ENCODE measurements at regions not wholly inside any gene's neighbourhood (a gene's known extent, or its start where the extent isn't known, plus 50 kb on each side); places are given as distances from the start of the nearest gene placed in this dataset.

- no peaks in the 10 kb centered on the region for H3K27me3 ChIP-seq
- DNase-seq = no peak
- no peaks in the 10 kb centered on the region for H3K9me3 ChIP-seq
- TF ChIP-seq, protein P1, sequence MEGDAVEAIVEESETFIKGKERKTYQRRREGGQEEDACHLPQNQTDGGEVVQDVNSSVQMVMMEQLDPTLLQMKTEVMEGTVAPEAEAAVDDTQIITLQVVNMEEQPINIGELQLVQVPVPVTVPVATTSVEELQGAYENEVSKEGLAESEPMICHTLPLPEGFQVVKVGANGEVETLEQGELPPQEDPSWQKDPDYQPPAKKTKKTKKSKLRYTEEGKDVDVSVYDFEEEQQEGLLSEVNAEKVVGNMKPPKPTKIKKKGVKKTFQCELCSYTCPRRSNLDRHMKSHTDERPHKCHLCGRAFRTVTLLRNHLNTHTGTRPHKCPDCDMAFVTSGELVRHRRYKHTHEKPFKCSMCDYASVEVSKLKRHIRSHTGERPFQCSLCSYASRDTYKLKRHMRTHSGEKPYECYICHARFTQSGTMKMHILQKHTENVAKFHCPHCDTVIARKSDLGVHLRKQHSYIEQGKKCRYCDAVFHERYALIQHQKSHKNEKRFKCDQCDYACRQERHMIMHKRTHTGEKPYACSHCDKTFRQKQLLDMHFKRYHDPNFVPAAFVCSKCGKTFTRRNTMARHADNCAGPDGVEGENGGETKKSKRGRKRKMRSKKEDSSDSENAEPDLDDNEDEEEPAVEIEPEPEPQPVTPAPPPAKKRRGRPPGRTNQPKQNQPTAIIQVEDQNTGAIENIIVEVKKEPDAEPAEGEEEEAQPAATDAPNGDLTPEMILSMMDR (IDR thresholded peaks at IDR 0.05) = no peak
- TF ChIP-seq POLR2A (IDR thresholded peaks at IDR 0.05) = no peak
- no peak overlapping the region for H3K27ac ChIP-seq
- H3K4me3 ChIP-seq = no peak overlapping the region
- intact Hi-C loops (cut with DNase I; ENCODE audit: low total_unique reads) = no loop called here
- no peaks in the 10 kb centered on the region for H3K36me3 ChIP-seq
- no peaks in the 10 kb centered on the region for H3K4me1 ChIP-seq
These were observed 591.4 kb downstream of the TMEM114 start for GRCh38 chr16:7998789-7999453.

DNA sequence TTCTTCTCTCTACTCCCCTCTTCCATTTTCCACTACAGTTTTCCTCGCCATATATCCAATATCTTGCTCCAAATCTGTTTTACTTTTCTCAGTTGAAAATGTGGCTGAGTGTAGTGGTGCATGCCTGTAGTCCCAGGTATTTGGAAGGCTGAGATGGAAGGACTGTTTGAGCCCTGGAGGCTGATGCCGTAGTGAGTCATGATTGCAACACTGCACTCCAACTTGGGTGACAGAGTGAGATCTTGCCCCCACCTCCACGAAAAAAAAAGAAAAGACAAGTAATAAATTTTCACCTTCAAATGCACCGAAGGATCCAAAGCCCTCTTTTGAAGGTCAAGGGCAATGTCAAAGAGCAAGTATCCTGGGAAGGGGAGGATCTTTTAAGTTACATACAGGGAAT lies 592.3 kb downstream of the TMEM114 start:
- intact Hi-C loops (cut with DNase I; ENCODE audit: low total_unique reads) = no loop called here
- H3K36me3 ChIP-seq = no peaks in the 10 kb centered on the region
- H3K27me3 ChIP-seq = no peaks in the 10 kb centered on the region
- H3K27ac ChIP-seq = no peak overlapping the region
- H3K9me3 ChIP-seq = no peaks in the 10 kb centered on the region
- H3K4me3 ChIP-seq = no peak overlapping the region
- TF ChIP-seq, protein P1 (IDR thresholded peaks at IDR 0.05) = no peak
- no peak for TF ChIP-seq POLR2A (IDR thresholded peaks at IDR 0.05)
- no peaks in the 10 kb centered on the region for H3K4me1 ChIP-seq
- no peak for DNase-seq

- Histone ChIP-seq H3K27ac (no peak overlapping the region), H3K4me1 (no peaks in the 10 kb centered on the region), H3K36me3 (no peaks in the 10 kb centered on the region), H3K9me3 (no peaks in the 10 kb centered on the region), H3K4me3 (no peak overlapping the region), H3K27me3 (no peaks in the 10 kb centered on the region)
- no peak for TF ChIP-seq POLR2A (IDR thresholded peaks at IDR 0.05)
- TF ChIP-seq, protein P1 (IDR thresholded peaks at IDR 0.05) = no peak
- no peak for DNase-seq
- intact Hi-C loops (cut with DNase I; ENCODE audit: low total_unique reads) = no loop called here
These were observed 597.7 kb downstream of the TMEM114 start for GRCh38 chr16:7992616-7993015.

GRCh38 chr16:7990626-7991260 lies 599.6 kb downstream of the TMEM114 start:
- no peaks in the 10 kb centered on the region for H3K27me3 ChIP-seq
- H3K9me3 ChIP-seq = no peaks in the 10 kb centered on the region
- TF ChIP-seq, protein P1 (IDR thresholded peaks at IDR 0.05) = no peak
- no peak for TF ChIP-seq POLR2A (IDR thresholded peaks at IDR 0.05)
- H3K4me1 ChIP-seq = no peaks in the 10 kb centered on the region
- intact Hi-C loops (cut with DNase I; ENCODE audit: low total_unique reads) = no loop called here
- no peaks in the 10 kb centered on the region for H3K36me3 ChIP-seq
- no peak overlapping the region for H3K4me3 ChIP-seq
- no peak for DNase-seq
- H3K27ac ChIP-seq = no peak overlapping the region

- no peak overlapping the region for H3K27ac ChIP-seq
- no peaks in the 10 kb centered on the region for H3K4me1 ChIP-seq
- no peak for DNase-seq
- no peaks in the 10 kb centered on the region for H3K9me3 ChIP-seq
- no peaks in the 10 kb centered on the region for H3K27me3 ChIP-seq
- H3K4me3 ChIP-seq = no peak overlapping the region
- intact Hi-C loops (cut with DNase I; ENCODE audit: low total_unique reads) = no loop called here
- no peaks in the 10 kb centered on the region for H3K36me3 ChIP-seq
- no peak for TF ChIP-seq POLR2A (IDR thresholded peaks at IDR 0.05)
These were observed 606.6 kb downstream of the TMEM114 start for GRCh38 chr16:7983676-7984075.
